HG02884 (cell line): ENCODE measurements at regions not wholly inside any gene's neighbourhood (a gene's known extent, or its start where the extent isn't known, plus 50 kb on each side); places are given as distances from the start of the nearest gene placed in this dataset.
"Not testable (repeated sequence)": the region's sequence is repeated elsewhere in the genome, so short reads cannot be mapped to it uniquely, and the experiment has no call there.

Experiments
- ATAC-seq: cut with Tn5 transposase; IDR thresholded peaks from one replicate; pipeline ENCODE4 v1.9.1; 2021; ENCODE audit warnings: mild to moderate bottlenecking, moderate library complexity; ENCODE audit not compliant: unreplicated experiment

DNA sequence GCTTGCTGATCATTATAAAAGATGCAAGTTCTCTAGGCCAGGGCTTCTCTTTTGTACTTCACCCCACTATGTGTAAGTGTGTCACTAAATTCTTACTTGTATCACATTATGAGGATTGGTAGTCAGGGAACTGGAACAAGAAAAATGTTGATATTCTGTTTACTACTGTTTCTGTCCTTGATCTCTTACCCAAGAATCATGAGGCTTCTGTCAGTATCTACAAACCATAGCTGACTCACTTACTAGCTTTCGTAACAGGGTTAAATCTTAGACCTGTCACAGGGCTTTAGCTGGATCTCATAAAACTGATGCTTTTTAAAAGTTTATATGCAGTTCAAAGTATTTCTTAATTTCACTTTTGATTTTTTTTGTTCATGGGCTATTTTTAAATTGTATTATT lies 681.2 kb downstream of the PLPP3 start:
- ATAC-seq = no peak

DNA sequence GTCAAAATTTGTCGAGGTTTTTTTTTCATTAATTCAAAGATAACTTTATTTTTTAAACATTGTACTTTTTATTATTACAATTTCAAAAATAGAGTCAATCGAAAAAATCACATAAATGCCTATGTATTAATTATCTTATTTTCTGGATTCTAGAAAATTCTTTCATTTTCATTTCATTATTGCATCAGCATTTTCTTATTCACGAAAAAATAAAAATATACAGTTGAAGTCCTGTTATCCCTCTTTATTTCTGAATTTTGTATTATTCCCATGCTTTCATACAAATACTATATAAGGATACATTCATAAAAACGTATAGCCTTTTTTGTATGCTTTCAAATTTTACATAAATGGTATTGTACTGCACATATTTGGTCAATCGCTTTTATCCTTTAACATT lies 681.0 kb upstream of the USP24 start:
- ATAC-seq = no peak

DNA sequence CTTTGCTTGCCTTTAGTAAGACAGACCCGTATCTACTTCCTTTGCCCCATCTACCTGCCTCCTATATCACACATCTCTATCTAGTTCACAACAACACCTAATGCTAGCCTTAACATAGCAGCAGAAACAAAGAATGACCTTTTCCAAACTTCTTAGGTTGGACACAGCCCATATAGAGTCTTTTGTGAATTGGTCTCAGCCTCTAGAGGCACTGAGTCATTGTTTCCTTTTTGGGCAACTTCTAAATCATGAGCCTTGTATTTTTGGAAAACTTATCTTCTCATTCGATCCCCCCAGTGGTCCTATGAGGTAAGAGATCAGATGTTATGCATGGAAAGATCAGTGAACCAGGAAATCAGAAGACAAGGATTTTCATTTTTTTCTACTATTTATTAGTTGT lies 679.4 kb upstream of the USP24 start:
- ATAC-seq = no peak

DNA sequence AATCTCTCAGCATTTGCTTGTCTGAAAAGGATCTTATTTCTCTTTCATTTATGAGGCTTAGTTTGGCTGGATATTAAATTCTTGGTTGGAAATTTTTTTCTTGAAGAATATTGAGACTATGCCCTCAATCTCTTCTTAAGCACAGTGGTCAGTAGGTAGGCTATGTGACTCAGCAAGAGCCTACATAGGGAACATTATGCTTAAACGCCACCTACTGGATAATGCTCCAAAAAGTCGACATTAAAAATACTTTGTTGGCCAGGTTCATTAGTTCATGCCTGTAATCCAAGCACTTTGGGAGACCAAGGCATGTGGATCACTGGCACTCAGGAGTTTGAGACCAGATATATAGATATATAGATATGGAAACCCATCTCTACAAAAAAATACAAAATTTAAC lies 678.0 kb upstream of the USP24 start:
- no peak for ATAC-seq

DNA sequence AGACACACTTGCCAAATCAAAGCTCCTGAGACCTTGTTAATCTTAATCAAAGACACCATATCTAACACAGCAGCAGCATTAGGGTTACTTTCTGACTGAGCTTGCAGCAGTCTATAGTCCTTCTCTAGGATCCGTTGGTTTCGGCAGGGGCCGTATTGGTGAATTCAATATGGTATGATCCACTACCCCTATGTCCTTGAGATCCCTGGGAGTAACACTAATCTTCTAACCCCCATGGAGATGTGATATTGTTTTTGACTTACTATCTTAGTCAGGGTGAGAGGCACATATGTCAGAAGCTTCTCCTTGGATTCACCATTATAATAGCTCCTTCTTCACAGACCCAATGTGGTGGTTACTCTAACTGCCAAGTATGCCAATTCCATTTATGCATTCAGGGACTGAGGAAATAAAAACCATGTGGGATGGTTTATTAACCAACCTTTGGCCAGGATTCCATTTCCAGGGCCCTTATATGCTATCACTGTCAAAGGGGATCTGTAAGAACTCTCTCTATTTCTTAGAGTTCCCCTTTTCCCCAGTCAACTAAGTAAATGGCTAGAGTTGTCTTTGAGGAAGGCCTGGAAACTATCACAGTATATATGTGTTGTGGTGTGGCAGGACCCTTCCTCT lies 673.6 kb upstream of the USP24 start:
- no peak for ATAC-seq

DNA sequence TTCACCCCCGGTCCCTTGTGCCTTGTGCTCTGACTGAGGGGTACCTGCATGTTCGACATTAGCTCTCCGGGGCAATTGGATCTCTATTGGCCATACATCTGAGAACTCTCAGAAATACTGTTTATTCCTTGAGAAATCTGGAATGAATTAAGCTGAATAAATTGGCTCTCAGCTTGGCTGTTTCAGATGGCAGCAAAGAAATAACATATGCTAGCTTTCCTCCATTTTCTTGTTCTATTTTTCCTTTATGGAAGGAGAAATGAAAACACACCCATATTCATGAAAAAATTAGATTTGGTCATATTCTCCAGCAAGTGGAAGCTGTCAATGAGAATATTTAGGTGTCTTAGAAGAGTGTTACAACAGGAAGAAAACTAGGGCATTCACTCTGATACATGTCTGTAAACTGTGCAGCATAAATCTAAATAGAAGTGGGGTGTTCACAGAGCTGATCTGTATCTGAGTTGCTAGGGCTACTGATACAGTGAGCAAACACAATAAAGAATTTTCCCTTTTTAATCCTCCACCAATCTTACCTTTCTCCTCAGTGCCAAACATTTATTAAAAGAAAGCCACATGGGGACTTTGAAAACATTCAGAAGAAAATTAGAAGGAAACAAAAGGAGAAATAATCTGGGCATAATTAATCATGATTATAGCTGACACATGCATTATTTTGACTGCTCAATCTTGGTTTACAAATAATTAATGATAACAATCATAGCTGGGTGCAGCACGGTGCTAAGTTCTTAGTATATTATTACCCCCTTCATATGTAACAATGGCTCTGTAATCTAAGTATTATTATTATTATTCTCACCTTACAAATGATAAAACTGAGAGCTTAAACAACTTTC lies 671.9 kb upstream of the USP24 start:
- ATAC-seq = no peak

DNA sequence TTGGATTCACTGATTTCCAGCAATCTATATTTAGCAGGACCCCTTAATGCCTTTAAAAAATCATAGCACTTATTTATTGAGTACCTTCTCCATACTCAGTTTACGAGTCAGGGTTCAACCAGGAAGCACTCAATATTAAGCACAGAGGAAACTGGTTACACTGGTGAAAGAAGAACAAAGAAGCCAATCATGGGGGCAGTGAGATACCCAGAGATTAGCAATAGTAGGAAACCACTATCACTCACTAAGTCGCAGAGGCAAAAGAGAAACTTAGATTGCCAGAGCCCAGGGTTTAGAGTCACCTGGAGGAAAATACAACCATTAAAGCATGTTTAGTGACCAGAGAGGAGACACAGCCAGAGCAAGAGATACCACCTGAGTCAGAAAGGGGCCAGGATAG lies 670.5 kb upstream of the USP24 start:
- no peak for ATAC-seq

DNA sequence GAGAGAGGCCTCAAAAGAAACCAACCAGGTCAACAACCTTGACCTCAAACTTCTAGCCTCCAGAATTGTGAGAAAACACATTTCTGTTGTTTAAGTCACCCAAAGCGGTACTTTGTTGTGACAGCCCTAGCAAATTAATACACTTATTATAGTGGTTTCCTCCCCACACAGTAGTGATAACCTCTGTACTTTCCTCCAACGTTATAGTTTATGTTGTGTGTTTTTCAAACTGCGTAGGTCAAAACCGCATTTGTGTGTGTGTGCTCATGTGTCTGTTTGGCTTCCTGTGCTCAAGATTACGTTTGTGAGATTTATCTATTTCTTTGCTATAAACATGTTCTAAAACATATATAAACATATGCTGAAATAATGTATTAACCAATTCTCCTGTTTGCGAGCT lies 667.8 kb upstream of the USP24 start:
- no peak for ATAC-seq

DNA sequence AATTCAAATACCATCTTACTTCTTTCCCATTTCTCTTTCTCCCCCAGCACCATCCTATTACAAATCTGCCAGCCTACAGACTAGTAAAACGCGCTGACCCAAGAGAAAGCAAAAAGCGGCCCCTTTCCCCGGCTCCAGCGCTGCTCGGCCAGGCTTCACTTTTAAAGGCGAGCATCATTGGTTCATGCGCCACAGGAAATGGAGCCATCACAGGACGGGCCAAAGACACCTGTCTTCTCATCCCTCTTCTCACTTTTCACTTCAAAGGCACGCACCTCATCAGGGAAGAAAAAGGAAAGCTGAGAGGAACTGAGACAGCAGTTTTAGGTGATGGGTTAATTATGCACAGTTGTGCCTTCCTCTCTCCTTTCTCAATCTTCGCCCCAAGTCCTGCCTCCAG lies 664.2 kb upstream of the USP24 start:
- ATAC-seq = no peak

DNA sequence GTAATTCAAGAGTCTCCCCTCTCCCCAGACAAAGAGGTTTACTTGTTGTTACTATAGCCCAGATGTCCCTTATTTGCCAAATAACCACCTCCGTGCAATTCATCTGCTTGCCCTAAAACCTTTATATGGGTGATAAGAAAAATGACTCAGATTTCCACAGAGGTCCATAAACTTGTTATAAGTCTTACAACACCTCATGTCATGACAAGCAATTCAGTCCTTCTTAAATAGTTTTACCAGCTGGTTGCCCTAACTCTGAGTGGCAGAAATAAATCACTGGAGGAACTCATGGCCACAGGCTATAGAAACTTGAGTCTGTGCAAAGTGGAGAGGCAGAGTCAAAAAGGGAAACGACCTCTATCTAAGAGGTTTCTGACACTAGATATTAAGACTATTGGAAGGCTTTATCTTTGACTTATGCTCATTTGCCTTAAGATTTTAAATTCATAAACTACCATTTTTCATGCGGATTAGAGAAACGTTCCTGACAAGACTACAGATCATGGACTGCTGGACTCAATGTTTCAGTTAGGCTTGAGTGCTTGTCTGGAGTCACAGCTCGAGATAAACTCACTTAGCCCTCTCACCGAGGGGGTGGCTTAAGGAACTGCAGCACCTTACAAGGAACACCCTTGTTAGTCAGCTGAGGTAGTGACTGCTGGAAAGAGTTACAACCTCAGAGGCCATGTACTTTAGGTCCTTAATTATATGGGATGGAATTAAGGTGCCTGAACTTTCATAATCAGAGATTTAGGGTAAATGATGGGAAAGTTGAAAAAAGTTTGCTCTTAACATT lies 662.5 kb upstream of the USP24 start:
- no peak for ATAC-seq

DNA sequence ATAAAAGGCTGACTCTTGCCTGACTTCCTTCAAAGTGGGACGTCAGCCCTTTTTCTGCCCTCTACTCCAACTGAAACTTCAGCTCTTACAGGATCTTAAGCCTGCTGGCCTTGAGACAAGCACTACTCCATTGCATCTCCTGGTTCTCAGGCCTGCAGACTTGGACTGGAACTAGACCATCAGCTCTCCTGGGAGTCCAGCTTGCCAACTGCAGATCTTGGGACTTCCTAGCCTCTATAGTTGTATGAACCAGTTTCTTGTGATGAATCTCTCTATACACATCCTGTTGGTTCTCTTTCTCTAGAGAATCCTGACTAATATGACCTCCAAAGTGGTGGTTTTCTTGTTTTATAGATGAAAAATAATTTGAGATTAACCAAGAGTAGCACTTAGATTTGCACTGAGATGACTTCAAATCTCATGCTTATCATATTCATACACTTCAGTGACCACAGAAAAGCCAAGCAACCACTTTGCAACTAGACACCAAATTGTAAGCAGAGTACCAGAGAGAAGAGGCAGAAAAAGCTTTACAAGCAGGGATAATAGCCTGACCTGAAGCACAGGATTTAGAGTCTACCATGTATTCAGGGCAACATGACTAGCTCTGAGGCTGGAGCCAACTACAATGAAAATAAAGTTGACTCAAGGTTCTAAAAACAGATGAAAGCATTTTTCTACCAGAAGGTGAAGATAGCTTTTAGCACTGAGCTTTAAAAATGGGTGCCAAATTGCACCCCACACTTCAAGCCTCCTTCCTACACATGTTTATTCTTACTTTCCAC lies 661.3 kb upstream of the USP24 start:
- no peak for ATAC-seq

DNA sequence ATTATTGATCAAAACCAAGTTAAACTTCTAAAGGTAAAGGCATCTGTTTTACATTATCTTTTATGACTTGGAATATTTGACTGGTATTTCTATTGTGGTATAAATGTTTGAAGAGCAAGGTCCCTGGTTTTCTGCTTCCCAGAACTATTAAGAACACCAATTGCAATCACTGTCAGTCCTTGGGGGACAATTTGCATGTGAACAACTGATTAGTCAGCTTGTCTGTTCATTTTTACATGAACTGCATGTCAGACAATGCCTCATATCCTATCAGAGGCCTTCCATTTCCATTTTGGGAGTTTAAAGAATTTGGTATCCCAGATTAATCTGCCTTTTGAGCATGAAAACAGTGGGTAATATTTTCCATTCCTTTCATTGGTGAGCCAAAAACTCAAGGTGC lies 654.9 kb upstream of the USP24 start:
- no peak for ATAC-seq

DNA sequence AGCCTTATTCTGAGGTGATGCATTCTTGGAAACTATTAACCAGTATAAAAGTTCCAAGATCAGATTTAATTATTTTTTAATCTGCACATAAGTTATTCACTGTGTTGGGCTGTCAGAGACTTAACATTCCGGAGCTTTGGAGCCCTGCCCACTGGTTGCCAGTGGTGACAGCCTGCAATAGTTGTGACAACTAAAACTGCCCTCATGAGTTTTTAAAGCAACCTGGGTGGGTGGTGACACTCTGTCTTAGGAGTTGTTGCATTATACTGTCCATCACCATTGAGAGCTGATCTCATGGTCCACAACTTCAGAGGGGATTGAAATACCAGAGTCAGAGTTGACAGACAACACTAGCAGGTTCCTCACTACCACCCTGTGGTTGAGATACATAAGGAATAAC lies 653.9 kb upstream of the USP24 start:
- ATAC-seq = no peak

DNA sequence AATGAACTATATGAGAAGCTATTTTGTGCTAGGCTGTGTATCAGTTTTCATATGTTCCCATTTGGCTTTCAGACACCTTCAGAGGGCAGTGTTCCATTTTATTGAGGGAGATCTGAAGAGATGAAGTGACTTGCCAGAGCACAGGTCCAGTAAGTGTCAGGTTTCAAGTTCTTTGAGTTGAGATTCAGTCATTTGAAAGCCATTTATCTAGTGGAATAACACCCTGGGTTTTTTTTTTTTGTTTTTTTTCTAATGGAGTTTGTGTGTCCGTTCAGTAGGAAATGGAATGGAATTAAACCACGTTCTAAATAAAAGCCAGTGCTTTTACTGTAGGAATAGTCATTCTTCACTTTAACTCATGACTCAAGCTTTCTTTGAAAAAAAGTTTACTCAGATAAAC lies 652.9 kb upstream of the USP24 start:
- ATAC-seq = no peak

DNA sequence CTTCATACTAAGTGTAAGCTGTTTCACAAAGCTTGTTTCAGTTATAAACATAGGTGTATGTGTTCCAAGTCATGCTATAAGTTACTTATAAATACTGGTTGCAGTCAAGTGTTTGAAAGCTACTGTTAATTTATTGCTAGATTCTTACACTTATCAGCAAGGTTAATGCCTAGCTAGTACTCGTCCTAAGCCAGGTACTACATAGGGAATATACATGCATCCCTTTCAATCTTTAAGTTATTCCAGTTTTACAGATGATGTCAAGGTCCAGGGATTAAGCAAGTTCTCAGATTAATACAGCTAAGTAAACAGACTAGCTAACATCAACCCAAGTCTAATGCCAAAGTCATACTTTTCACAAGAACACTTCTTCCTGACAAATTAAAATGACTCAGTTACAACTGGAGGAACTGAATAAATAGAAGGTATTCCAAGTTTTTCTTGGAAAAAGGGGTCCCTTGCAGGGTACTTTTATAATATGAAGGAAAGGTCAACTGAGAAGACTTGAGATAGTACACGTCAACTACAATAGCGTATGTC lies 652.2 kb upstream of the USP24 start:
- no peak for ATAC-seq

DNA sequence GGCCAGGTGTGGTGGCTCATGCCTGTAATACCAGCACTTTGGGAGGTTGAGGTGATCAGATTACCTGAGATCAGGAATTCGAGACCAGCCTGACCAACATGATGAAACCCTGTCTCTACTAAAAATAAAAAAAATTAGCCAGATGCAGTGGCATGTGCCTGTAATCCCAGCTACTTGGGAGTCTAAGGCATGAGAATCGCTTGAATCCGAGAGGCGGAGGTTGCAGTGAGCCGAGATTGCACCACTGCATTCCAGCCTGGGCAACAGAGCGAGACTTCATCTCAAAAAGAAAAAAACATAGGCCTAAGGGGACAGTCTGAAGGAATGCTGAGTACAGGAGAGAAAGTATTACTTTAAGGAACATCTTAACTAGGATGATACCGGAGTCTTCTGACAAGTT lies 650.6 kb upstream of the USP24 start:
- not testable (repeated sequence) for ATAC-seq

DNA sequence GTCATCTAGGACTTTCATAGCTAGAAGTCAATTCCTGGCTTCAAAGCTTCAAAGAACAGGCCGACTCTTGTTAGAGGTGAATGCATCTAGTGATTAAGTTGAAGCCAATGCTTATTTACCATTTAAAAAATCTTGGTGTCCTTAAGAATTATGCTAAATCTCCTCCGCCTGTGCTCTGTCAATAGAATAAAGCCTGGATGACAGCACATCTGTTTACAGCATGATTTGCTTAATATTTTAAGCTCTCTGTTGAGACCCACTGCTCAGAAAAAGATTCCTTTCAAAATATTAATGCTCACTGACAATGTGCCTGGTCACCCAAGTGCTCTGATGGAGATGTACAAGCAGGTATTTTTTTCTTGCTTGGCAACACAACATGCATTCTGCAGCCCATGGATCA lies 649.1 kb upstream of the USP24 start:
- ATAC-seq = no peak

DNA sequence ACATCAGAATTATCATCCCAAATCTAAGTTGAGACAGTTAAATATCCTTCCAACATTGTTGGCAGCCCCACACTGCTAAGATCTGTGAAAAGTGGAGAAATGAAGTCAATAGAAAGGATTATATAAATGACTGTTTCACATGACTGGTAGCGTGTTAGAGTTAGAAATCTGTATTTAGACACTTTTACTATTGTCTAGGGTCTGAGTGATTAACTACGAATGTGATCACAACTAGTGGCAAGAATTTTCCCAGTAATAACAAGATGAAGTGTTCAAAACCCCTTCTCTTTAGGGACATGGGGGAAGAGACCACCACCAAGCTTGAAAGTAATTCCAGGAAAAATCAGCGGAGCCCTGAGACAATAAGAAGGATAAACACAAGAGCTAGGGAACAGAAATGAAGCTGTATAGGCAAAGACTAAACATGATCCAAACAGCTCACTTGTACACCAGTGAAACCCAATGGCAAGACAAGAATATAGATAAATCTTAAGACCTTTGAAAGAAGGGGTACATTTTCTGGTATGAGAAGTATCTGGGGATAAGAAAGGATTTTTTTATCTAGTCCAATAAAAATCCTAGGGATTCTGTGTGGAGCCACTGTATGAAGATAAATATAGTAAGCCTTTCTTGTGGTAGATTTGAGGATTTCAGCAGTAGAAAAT lies 646.6 kb upstream of the USP24 start:
- no peak for ATAC-seq

DNA sequence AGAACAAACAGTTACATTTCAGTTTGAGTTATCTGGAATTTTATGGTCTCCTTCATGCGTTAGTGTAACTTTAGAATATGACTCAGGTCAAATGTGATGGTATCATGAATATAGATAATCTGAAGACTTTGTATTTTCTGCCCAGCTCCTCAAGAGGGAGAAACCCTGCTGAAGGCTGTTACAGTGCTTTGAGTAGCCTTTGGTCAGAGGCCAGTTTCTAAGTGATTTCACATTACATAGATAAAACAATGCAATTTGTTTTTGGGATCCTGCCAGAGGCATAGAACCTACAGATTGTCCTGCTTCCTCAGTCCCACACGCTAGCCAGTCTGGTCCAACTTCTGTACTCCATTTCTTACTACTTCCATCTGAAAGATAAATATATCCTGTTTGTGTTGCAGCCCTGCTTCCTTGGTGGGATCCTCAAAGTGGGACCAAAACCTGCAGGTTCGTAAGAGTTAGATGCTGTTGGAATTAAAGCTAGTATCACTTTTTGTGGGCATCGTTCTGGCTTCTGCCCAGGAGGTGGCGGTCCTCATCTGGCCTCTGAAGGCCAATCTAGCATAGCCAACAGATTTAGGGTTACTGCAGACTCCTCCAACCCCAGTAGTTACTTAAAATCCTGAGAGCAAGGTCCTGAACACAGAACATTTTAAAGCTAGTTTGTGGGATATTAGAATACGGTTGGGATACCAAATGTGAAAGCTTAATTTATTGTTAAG lies 645.8 kb upstream of the USP24 start:
- no peak for ATAC-seq

DNA sequence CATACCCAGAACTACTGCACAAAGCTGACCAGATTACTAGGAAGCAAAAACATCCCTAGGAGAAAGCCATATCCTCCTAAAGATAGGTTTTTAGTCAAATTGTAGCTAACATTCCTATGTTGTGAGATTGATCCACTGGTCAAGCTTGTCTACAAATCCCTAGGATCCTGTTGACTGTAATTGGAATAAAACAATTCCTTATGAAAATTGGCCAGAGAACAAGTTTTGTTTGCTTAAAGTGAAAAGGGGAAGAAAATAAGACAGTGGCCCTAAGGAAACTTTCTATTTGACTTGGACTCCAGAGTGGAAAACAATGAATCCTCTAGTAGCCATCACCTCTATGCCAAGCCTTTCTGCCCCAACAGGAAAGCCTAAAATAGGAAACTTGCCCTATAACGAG lies 645.2 kb upstream of the USP24 start:
- no peak for ATAC-seq
